GM21360 (cell line): ENCODE measurements at regions not wholly inside any gene's neighbourhood (a gene's known extent, or its start where the extent isn't known, plus 50 kb on each side); places are given as distances from the start of the nearest gene placed in this dataset.
"Not testable (repeated sequence)": the region's sequence is repeated elsewhere in the genome, so short reads cannot be mapped to it uniquely, and the experiment has no call there.

Experiments
- ATAC-seq: cut with Tn5 transposase; IDR thresholded peaks from one replicate; pipeline ENCODE4 v1.9.1; 2021; ENCODE audit warnings: mild to moderate bottlenecking, moderate library complexity; ENCODE audit not compliant: unreplicated experiment

- ATAC-seq, result no peak
These were observed 88.2 kb upstream of the TMEM18 start for GRCh38 chr2:765369-765768.

DNA sequence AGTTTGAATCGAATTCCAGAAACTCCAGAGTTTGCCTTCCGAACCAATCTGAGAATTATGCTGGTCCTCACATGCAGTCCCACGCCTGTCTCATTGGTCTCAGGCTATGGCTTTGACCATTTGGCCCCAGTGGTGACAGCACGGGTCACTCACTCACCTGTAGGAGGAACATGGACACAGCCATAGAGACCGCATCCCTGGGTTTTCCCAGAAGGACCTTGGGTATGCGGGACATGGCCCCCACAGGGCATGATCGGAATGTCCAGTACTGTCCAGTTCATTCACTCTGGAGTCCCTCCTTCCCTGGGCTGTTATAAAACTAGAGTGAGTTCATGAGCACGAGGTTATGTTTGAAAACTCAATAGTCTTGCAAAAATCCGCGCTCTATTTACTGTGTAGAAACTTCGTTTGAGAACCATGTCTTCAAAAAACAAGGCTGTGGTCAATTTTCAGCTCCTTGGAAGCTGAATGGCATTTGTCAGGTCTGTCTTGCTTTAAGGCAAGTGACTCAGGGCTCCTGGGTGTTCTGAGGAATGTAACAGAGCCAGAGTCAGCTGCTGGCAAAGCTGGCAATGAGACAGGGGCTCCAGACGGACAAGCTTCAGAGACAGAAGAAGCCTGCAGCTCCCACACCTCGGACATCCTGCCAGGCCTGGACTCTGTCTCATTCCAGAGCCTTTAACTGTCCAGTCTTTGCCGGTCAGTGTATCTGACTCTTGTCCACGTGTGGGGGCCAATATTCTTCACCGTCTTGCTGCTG lies 86.7 kb upstream of the TMEM18 start:
- no peak for ATAC-seq

GRCh38 chr2:762646-763045 lies 85.4 kb upstream of the TMEM18 start:
- no peak for ATAC-seq

DNA sequence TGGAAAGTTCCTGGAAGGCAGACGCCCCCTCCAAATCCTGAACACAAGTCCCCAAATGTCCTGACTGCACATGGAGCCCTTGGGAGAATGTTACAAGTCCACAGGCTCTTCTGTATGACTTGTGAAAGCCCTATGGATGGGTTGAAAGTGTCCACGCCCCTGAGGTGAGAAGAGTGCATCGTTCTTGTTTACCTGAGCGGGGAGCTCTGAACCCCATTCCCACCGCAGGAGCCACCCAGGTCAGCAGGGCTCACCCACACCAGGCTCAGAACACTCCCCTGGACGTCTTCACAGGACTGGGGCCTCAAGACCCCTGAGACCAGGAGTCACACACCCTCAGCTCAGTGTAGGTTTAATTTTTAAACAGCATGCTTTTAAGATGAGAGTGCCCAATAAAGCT lies 84.2 kb upstream of the TMEM18 start:
- ATAC-seq, result no peak

- ATAC-seq, result no peak
These were observed 82.8 kb upstream of the TMEM18 start for GRCh38 chr2:760001-760400.

DNA sequence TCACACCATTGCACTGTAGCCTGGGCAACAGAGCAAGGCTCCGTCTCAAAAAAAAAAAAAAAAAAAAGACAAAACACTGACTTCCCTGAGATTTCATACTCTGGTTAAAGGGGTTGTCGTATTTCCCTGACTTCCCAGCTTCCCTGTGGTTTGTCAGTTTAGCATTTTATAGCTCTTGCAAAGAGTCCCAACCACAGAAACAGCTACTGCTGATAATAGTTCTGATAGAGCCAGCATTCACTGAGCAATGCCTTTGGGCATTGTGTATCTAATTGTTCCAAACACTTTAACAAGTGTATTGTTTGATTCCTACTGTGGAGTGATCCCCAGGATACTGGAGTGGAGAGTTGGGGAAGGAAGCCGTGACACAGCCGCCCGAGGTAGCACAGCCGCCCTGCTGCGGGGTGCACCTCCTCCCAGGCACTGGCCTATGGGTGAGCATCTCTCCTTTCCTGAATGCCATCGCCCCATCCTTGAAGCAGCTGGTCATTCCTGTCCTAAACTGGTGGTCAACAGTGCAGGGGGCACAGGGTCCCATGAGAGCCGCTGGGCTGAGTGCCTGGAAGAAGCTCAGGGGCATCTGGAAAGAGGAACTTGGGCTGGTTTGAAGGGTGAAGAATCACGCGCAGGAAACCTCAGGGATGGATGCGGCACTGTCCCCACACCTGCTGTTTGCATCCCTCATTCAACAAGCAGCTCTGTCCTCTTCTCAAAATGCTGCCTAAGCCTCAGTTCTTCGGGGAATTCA lies 81.0 kb upstream of the TMEM18 start:
- no peak for ATAC-seq

DNA sequence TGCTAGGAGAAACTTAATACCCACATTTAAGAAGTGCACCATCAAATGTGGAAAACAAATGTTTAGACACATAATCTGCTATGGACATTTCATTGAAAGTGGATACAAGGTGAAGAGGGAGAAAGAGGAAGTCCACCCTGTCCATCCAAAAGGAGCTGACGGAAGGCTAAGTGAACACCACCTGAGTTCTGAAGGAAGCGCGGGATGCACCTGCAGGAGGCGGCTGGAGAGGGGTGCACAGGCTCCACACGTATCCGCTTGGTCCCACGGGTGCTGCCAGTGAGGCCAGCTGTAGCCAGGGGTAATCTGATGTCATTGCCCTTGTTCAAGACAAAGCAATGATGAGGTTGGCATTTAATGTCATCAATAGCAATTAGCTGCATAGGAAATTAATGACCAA lies 75.9 kb upstream of the TMEM18 start:
- ATAC-seq, result no peak

GRCh38 chr2:751474-751873 lies 74.3 kb upstream of the TMEM18 start:
- ATAC-seq, result no peak

DNA sequence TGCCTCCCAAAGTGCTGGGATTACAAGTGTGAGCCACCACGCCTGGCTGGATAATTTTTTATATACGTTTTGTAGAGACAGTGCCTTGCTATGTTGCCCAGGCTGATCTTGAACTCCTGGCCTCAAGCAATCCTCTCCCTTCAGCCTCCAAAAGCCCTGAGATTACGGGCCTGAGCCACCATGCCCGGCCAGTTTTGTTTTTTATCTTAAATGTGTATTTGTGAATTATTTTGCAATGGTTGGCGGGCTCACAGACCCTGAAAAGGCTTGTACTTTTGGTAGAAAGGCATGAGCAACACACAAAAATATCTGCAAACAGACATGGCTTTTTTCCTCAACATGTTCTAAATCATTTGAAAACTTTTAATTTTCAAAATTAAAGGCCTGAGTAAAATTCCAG lies 73.4 kb upstream of the TMEM18 start:
- no peak for ATAC-seq

DNA sequence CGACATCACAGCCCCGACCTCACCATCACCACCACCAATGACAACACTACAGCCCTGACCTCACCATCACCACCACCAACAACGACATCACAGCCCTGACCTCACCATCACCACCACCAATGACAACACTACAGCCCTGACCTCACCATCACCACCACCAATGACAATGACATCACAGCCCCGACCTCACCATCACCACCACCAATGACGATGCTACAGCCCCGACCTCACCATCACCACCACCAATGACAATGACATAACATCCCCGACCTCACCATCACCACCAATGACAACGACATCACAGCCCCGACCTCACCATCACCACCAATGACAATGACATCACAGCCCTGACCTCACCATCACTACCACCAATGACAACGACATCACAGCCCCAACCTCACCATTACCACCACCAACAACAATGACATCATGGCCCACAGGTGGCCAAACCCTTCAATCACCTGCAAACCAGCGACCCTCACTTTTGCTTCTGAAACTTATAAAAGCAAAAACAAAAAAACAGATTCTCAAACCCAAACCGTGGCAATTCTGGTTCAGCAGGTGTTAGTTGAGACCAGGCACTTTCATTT lies 70.7 kb upstream of the TMEM18 start:
- ATAC-seq, result no peak

DNA sequence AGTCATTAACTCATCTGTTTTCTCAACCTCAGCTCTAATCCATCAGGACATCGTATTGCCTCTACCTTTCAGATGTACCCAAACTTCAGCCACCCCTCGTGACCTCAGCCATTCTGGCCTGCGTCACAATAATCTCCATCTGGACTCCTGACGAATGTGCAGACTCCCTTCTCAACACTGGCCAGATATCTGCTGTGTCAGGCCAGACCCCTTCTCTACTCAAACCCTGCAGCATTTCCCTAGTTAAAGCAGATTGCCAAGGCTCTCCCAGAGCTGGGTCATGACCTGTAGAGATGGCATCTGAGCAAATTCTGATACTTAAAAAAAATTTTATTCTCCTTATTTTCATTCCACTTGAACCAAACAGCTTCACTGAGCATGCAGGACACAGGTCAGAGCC lies 69.5 kb upstream of the TMEM18 start:
- no peak for ATAC-seq

DNA sequence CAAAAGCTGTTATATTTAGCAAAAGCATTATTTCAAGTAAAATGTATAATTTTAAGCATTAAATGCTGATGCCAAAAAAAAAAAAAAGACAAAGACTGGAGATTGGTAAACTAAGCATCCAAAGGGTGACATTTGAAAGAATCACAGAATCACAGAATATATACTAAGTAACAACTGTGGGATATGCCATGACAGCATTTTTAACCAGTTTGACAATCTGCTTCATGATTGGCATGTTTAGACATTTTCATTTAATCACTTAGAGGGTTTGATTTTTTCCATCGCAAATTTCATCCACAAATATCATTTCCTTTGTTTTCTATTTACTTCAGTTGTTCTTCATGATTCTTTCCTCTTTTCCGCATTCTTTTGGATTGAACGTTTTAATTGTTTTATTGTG lies 66.9 kb upstream of the TMEM18 start:
- no peak for ATAC-seq

DNA sequence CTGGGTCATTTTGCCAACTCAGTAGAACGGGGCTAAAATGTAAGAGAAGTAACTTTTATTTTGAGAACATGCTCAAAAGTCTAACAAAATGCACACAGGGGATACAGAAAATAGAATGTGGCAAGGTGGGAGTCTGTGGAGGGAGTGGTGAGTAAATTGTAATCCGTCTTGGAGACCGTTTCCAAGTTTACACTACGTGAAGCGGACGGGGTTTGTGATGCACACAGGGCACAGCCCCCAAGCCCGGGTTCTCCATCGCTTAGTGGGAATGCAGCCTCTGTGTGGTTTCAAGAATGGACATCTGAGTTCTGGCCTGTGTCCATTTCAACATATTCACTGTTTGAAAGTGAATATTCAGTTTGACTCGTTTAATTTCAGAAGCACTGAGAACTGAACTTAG lies 65.0 kb upstream of the TMEM18 start:
- no peak for ATAC-seq

DNA sequence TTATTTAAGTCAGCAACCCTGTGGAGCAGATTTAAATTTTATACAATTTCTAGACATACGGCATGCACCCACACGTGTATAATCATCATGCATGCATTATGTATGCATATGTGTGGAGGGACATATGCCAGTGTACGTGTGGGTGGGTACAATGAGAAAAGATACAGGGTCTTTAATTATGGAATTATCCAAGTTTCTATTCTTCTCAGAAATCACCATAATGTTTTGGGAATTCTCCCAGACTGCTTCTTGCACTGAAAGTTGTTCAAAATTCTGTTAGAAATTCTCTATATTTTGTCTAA lies 63.9 kb upstream of the TMEM18 start:
- no peak for ATAC-seq

DNA sequence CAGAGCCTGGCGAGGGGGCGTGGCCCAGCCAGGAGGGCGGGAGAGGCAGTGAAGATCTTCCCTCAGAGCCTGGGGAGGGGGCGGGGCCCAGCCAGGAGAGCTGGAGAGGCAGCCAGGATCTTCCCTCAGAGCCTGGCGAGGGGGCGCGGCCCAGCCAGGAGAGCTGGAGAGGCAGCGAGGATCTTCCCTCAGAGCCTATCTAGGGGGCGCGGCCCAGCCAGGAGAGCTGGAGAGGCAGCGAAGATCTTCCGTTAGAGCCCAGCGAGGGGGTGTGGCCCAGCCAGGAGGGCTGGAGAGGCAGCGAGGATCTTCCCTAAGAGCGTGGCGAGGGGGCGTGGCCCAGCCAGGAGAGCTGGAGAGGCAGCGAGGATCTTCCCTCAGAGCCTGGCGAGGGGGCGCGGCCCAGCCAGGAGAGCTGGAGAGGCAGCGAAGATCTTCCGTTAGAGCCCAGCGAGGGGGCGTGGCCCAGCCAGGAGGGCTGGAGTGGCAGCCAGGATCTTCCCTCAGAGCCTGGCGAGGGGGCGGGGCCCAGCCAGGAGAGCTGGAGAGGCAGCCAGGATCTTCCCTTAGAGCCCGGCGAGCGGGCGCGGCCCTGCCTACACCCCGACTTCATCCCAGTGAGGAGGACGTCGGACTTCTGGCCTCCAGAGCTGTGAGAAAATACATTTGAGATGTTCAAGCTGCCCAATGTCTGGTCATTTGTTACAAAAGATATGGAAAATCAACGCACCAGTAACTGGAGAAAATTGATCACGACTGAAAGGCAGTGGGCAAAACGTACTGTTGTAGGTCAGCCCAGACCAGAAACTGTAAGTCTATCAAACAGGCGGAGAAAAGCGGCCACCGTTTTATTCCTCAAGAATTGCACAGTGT lies 63.4 kb upstream of the TMEM18 start:
- ATAC-seq, result peak; percentile 38

DNA sequence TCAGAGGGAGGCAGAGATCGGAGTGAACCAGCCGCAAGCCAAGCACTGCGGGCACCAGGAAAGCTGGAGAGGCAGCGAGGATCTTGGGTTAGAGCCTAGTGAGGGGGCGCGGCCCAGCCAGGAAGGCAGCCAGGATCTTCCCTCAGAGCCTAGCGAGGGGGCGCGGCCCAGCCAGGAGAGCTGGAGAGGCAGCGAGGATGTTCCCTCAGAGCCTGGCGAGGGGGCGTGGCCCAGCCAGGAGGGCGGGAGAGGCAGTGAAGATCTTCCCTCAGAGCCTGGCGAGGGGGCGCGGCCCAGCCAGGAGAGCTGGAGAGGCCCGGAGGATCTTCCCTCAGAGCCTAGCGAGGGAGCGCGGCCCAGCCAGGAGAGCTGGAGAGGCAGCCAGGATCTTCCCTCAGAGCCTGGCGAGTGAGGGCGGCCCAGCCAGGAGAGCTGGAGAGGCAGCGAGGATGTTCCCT lies 62.7 kb upstream of the TMEM18 start:
- ATAC-seq, result not testable (repeated sequence)

DNA sequence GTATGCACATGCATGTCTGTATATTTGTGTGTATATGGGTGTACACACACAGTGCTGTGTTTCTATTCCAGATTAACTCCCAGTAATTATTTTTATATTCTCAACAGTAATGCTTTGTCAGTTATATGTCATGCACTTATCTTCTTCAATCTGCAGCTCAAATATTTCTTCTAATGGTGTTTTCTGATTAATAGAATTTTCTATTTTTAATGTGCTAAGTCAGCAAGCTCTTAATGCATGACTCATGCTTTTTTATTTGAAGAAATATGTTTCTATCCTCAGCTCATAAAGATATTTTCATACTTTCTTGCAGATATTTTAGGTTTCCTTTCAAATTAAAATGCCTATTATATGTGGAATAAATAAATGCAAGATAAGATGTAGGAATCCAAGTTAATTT lies 59.7 kb upstream of the TMEM18 start:
- no peak for ATAC-seq

DNA sequence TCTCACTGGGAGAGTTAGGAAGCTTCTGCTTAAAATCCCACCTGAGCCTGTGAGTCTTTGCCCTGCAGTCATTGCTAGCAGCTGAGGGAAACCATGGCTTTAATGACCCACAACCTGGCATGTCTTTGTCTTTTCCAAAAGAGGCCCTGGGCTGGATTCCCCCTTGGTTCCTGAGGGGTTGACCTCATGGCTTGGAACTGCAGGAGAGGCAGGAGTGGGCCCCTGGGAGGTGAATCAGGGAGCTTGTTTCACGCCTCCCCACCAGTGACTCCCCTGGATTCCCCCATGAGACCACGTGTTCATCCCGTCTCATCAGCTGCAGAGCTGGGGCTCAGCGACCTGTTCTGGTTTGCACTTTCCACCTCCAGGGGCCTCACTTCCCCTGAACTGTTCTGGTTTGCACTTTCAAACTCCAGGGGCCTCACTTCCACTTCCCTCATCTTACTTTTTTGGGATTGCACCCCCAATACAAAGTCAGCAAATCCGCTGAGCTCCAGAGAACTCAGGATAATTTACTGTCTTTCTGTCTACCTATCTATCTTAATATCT lies 58.5 kb upstream of the TMEM18 start:
- peak; percentile 81 for ATAC-seq

- ATAC-seq, result no peak
These were observed 57.3 kb upstream of the TMEM18 start for GRCh38 chr2:734496-734895.

DNA sequence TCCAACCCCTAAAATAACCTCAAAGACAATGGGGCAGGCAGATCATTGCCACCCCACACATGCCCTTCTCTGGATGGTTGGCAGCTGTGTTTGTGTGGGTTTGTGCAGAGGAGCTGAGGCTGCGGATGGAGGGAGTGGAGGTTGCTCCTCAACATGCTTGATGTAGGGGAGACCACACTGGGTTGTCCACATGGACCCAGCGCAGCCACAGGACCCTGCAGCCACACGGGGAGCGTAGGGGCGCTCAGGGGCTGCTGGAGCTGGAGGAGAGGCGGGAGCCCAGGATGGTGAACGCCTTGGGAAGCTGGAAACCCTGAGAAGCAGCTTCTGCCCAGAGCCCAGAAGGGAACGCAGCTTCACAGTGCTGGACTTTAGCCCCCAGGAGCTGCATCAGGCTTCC lies 56.3 kb upstream of the TMEM18 start:
- ATAC-seq, result no peak

DNA sequence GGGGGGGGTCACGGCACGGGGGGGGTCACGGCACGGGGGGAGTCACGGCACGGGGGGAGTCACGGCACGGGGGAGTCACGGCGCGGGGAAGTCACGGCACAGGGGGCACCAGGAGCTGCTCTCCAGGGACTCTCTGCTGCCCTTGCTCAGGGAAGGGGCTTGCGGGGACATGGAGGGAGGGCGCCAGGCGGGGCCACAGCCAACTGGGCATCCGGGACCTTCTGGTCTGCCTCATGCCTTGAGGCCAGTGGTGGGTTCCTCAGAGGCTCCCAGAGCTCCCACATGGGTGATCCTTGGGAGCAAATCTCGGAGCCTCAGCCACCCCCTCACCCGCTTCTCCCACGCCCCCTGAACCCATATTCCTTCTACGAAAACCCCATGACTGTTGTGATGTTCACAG lies 55.8 kb upstream of the TMEM18 start:
- ATAC-seq, result no peak
